Esophagus squamous epithelium (tissue), 4 donors: ENCODE measurements at regions not wholly inside any gene's neighbourhood (a gene's known extent, or its start where the extent isn't known, plus 50 kb on each side); places are given as distances from the start of the nearest gene placed in this dataset.

Experiments used
- POLR2A ChIP-seq, 4 donors: fragments of 450-650 bp; IDR thresholded peaks; one replicate each; pipeline ENCODE4 v1.6.1; 2017; ENCODE audit warnings: antibody characterized with exemption in 4 of 4, mild to moderate bottlenecking in 4 of 4, moderate library complexity in 3 of 4
- TF ChIP-seq, protein P1 (sequence below), 6 experiments: fragments of 450-650 bp in 4 of 6; fragments of 200-600 bp in 2 of 6; sonication (generic) in 2 of 6; IDR thresholded peaks; one replicate each; pipeline ENCODE4 v1.5.1; 2016 to 2019; ENCODE audit warnings: antibody characterized with exemption in 6 of 6, mild to moderate bottlenecking in 4 of 6, moderate library complexity in 4 of 6

DNA sequence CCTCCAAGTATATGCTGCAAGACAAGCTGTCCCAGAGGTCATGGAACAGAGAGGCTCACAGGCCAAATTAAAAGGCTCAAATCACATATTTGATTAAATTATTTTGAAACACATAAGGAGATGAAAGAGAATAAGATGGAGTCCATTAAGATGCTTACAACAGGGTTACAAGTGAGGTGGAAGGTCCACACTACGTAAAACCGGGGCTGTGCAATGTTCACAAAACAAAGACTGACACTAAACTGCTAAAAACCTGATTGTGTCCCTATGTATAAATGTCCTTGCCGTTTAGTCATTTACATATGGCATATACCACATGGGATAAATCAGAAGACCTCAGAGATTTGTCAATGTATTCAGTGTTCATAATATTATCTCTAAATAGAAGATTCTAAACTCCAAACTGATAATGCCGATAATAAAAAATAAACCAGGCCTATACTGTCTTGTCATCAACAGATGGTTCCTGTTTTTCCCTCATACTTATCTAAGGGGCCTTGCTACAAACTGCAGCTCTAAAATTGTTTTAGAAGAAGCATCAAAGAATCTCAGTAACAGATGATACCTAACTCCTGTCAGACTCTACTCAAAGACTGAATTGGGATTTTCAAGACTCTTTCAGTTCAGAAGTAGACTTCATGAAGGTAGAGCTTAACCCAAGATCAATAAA is 51.8 kb upstream of the RIPOR2 start:
- TF ChIP-seq, protein P1, sequence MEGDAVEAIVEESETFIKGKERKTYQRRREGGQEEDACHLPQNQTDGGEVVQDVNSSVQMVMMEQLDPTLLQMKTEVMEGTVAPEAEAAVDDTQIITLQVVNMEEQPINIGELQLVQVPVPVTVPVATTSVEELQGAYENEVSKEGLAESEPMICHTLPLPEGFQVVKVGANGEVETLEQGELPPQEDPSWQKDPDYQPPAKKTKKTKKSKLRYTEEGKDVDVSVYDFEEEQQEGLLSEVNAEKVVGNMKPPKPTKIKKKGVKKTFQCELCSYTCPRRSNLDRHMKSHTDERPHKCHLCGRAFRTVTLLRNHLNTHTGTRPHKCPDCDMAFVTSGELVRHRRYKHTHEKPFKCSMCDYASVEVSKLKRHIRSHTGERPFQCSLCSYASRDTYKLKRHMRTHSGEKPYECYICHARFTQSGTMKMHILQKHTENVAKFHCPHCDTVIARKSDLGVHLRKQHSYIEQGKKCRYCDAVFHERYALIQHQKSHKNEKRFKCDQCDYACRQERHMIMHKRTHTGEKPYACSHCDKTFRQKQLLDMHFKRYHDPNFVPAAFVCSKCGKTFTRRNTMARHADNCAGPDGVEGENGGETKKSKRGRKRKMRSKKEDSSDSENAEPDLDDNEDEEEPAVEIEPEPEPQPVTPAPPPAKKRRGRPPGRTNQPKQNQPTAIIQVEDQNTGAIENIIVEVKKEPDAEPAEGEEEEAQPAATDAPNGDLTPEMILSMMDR (IDR thresholded peaks at IDR 0.05) = no peak
- TF ChIP-seq POLR2A (IDR thresholded peaks at IDR 0.05) = no peak
